HepG2 (cell line): ENCODE measurements at regions not wholly inside any gene's neighbourhood (a gene's known extent, or its start where the extent isn't known, plus 50 kb on each side); places are given as distances from the start of the nearest gene placed in this dataset.
A peak's percentile ranks its signal among the peaks of the same experiment; 100 is the strongest.

Experiments used
- AHDC1 ChIP-seq: sonication (generic); formaldehyde crosslinking; IDR thresholded peaks from 2 replicates; pipeline ENCODE4 v1.5.1; 2020; ENCODE audit warnings: mild to moderate bottlenecking, missing genetic modification reagents, borderline replicate concordance
- ASH2L ChIP-seq: fragments of 300-600, 200-600 bp; sonication (generic); IDR thresholded peaks from 2 replicates; pipeline ENCODE4 v1.7.0; 2017; ENCODE audit warnings: low read depth, mild to moderate bottlenecking, moderate library complexity, mixed read lengths, low read length; ENCODE audit not compliant: insufficient read length
- CREBL2 ChIP-seq: sonication (generic); formaldehyde crosslinking; IDR thresholded peaks from 2 replicates; pipeline ENCODE4 v1.8.1; 2023; ENCODE audit warnings: missing genetic modification reagents, mild to moderate bottlenecking, borderline replicate concordance
- EZH2 ChIP-seq: conservative IDR thresholded peaks from 2 replicates; pipeline ENCODE4 v1.6.1; 2012; ENCODE audit warnings: mild to moderate bottlenecking, low read depth, low read length, moderate library complexity
- NR2F2 ChIP-seq: IDR thresholded peaks from 2 replicates; pipeline ENCODE4 v1.6.1; 2012; ENCODE audit warnings: low read depth, inconsistent platforms, borderline replicate concordance
- ONECUT2 ChIP-seq: sonication (generic); formaldehyde crosslinking; IDR thresholded peaks from 2 replicates; pipeline ENCODE4 v1.4.0; 2020; ENCODE audit warnings: missing genetic modification reagents
- RBFOX2 ChIP-seq: fragments of 200-400 bp; formaldehyde crosslinking; IDR thresholded peaks from 2 replicates; pipeline ENCODE4 v1.6.1; 2017; ENCODE audit warnings: low read depth, mild to moderate bottlenecking, low read length
- SAFB2 ChIP-seq: sonication (generic); formaldehyde crosslinking; IDR thresholded peaks from 2 replicates; pipeline ENCODE4 v1.5.1; 2020; ENCODE audit warnings: missing genetic modification reagents, low read depth, mild to moderate bottlenecking, borderline replicate concordance
- TAF15 ChIP-seq: fragments of 200-400 bp; formaldehyde crosslinking; IDR thresholded peaks from one replicate; pipeline ENCODE4 v1.6.1; 2018; ENCODE audit warnings: mild to moderate bottlenecking, low read depth, low read length; ENCODE audit not compliant: poor library complexity, severe bottlenecking
- THAP8 ChIP-seq: sonication (generic); formaldehyde crosslinking; IDR thresholded peaks from 2 replicates; pipeline ENCODE4 v1.5.1; 2020; ENCODE audit warnings: missing genetic modification reagents, mild to moderate bottlenecking, borderline replicate concordance
- THAP9 ChIP-seq: sonication (generic); formaldehyde crosslinking; IDR thresholded peaks from 2 replicates; pipeline ENCODE4; 2020; ENCODE audit warnings: missing genetic modification reagents, mild to moderate bottlenecking, borderline replicate concordance
- TRIM24 ChIP-seq: sonication (generic); formaldehyde crosslinking; IDR thresholded peaks from 2 replicates; pipeline ENCODE4 v1.8.0; 2022; ENCODE audit warnings: mild to moderate bottlenecking, missing genetic modification reagents
- USF2 ChIP-seq, 2 experiments: sonication (generic) in 1 of 2; formaldehyde crosslinking in 1 of 2; IDR thresholded peaks; 2 replicates each; pipeline versions ENCODE4 v1.5.1 to v1.6.1; 2011 to 2020; ENCODE audit warnings: borderline replicate concordance in 1 of 2, low read depth in 1 of 2, low read length in 1 of 2, mild to moderate bottlenecking in 1 of 2, missing genetic modification reagents in 1 of 2, moderate library complexity in 1 of 2
- ZNF121 ChIP-seq: sonication (generic); formaldehyde crosslinking; IDR thresholded peaks from 2 replicates; pipeline ENCODE4 v1.5.0; 2020; ENCODE audit warnings: mild to moderate bottlenecking, missing genetic modification reagents
- ZNF414 ChIP-seq: sonication (generic); formaldehyde crosslinking; IDR thresholded peaks from 2 replicates; pipeline ENCODE4 v1.5.0; 2020; ENCODE audit warnings: missing genetic modification reagents
- ZNF619 ChIP-seq: sonication (generic); formaldehyde crosslinking; IDR thresholded peaks from 2 replicates; pipeline ENCODE4 v1.4.0; 2020; ENCODE audit warnings: mild to moderate bottlenecking, missing genetic modification reagents

GRCh38 chr4:87911252-87911774 lies 64.2 kb upstream of the SPP1 start (continued):
- TF ChIP-seq AHDC1 (CRISPR knock-in tag) (peak; percentile 92; the same call in 1 of the 2 replicates), ZNF619 (no peak), RBFOX2 (no peak), NR2F2 (peak; percentile 78; the same call in 1 of the 2 replicates), SAFB2 (CRISPR knock-in tag) (no peak), USF2 (IDR thresholded peaks at IDR 0.05; ENCODE audit: low read depth, low read length) (0 out of 2 replicates have a peak, but pooled peaks have one; percentile 28), USF2 (CRISPR knock-in tag; IDR thresholded peaks at IDR 0.05; ENCODE audit: borderline replicate concordance) (peak; percentile 34; the same call in 1 of the 2 replicates), ONECUT2 (CRISPR knock-in tag) (peak; percentile 81), TRIM24 (CRISPR knock-in tag) (no peak), ZNF414 (CRISPR knock-in tag) (no peak), EZH2 (no peak), ZNF121 (peak; percentile 35; the same call in 1 of the 2 replicates), THAP9 (no peak), CREBL2 (CRISPR knock-in tag) (no peak), THAP8 (CRISPR knock-in tag) (no peak), ASH2L (peak; percentile 48), TAF15 (no peak)
